ENCODE measurements at regions not wholly inside any gene's neighbourhood (a gene's known extent, or its start where the extent isn't known, plus 50 kb on each side); places are given as distances from the start of the nearest gene placed in this dataset.
"Not testable (repeated sequence)": the region's sequence is repeated elsewhere in the genome, so short reads cannot be mapped to it uniquely, and the experiment has no call there.

GRCh38 chr12:31906557-31907301, 52.5 kb upstream of the RESF1 start:
- Mint-ChIP-seq H3K27me3 (no peaks in the 10 kb centered on the region), H3K27ac (peak overlapping the region; percentile 18), H3K4me1 (peaks cover 7% of the 10 kb centered on the region), H3K4me3 (peak overlapping the region; percentile 3), H3K9me3 (peaks cover 36% of the 10 kb centered on the region), H3K36me3 (ENCODE audit: low read depth) (no peaks in the 10 kb centered on the region)
- peak; percentile 48 for ATAC-seq (replicated peaks)

DNA sequence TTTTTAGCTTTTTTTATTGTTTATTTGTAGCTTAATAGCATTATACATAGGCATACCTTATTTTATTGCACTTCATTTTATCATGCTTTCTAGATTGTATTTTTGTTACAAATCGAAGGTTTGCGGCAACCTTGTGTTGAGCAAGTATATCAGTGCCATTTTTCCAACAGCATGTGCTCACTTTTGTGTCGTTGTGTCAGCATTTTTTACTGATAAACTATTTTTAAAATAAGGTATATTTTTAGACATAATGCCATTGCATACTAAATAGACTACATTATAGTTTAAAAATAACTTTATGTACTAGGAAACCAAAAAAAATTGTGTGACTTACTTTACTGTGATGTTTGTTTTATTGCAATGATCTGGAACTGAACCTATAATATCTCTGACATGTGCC, 56.2 kb upstream of the RESF1 start:
- no peak overlapping the region for H3K27ac Mint-ChIP-seq
- no peak overlapping the region for H3K4me3 Mint-ChIP-seq
- ATAC-seq (replicated peaks), result no peak
- no peaks in the 10 kb centered on the region for H3K27me3 Mint-ChIP-seq
- no peaks in the 10 kb centered on the region for H3K36me3 Mint-ChIP-seq (ENCODE audit: low read depth)
- H3K9me3 Mint-ChIP-seq, result peaks cover 24% of the 10 kb centered on the region
- H3K4me1 Mint-ChIP-seq, result peaks cover 10% of the 10 kb centered on the region

- H3K36me3 Mint-ChIP-seq (ENCODE audit: low read depth), result peaks cover 24% of the 10 kb centered on the region
- ATAC-seq (replicated peaks), result no peak
- H3K9me3 Mint-ChIP-seq, result peaks cover 19% of the 10 kb centered on the region
- peaks cover 26% of the 10 kb centered on the region for H3K4me1 Mint-ChIP-seq
- H3K27me3 Mint-ChIP-seq, result no peaks in the 10 kb centered on the region
- peak overlapping the region; percentile 51 for H3K27ac Mint-ChIP-seq
- no peak overlapping the region for H3K4me3 Mint-ChIP-seq
These were observed 58.9 kb upstream of the RESF1 start for GRCh38 chr12:31900271-31900670.

DNA sequence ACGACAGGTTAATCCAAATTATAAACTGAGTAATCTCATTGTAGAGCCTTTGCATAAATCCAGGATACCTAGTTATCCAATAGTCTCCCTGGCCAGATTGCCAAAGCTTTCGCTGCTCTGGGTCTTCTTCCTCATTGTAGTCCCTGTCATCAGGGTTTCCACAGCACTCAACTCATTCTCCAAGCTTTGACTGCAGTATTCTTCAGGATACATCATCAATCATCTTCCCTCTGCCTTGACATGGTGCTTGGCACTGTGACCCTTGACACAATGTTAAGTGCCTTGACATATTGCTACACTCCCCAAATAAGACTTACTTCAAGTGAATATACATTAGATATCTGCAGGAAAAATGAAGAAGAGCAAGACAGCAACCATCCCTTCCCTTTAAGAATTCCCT, 60.1 kb upstream of the RESF1 start:
- H3K36me3 Mint-ChIP-seq (ENCODE audit: low read depth), result peaks cover 25% of the 10 kb centered on the region
- H3K9me3 Mint-ChIP-seq, result peaks cover 22% of the 10 kb centered on the region
- peaks cover 29% of the 10 kb centered on the region for H3K4me1 Mint-ChIP-seq
- no peaks in the 10 kb centered on the region for H3K27me3 Mint-ChIP-seq
- H3K4me3 Mint-ChIP-seq, result no peak overlapping the region
- peak overlapping the region; percentile 99 for H3K27ac Mint-ChIP-seq
- no peak for ATAC-seq (replicated peaks)

GRCh38 chr12:31897781-31898503, 61.3 kb upstream of the RESF1 start:
- peaks cover 25% of the 10 kb centered on the region for H3K36me3 Mint-ChIP-seq (ENCODE audit: low read depth)
- ATAC-seq (replicated peaks), result no peak
- peaks cover 27% of the 10 kb centered on the region for H3K9me3 Mint-ChIP-seq
- H3K27me3 Mint-ChIP-seq, result no peaks in the 10 kb centered on the region
- H3K27ac Mint-ChIP-seq, result peak overlapping the region; percentile 99
- peak overlapping the region; percentile 82 for H3K4me3 Mint-ChIP-seq
- H3K4me1 Mint-ChIP-seq, result peaks cover 29% of the 10 kb centered on the region

DNA sequence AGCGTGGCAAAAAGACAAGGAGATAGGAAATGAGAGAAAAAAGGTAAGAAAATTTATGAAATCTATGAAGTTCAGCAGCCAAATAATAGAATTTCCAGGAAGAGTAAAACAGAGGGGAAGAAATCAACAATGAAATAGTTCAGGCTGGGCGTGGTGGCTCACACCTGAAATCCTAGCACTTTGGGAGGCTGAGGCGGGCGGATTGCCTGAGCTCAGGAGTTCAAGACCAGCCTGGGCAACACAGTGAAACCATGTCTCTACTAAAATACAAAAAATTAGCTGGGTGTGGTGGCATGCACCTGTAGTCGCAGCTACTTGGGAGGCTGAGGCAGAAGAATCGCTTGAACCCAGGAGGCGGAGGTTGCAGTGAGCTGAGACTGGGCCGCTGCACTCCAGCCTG, 62.1 kb upstream of the RESF1 start:
- peaks cover 29% of the 10 kb centered on the region for H3K4me1 Mint-ChIP-seq
- H3K4me3 Mint-ChIP-seq, result peak overlapping the region; percentile 82

GRCh38 chr12:31896514-31897039, 62.6 kb upstream of the RESF1 start:
- H3K36me3 Mint-ChIP-seq (ENCODE audit: low read depth), result peaks cover 25% of the 10 kb centered on the region
- H3K9me3 Mint-ChIP-seq, result peaks cover 27% of the 10 kb centered on the region
- ATAC-seq (replicated peaks), result peak; percentile 95
- H3K27me3 Mint-ChIP-seq, result no peaks in the 10 kb centered on the region
- H3K4me1 Mint-ChIP-seq, result peaks cover 29% of the 10 kb centered on the region
- peak overlapping the region; percentile 82 for H3K4me3 Mint-ChIP-seq
- peak overlapping the region; percentile 99 for H3K27ac Mint-ChIP-seq

More for the DNA sequence above, 62.1 kb upstream of the RESF1 start:
- peaks cover 25% of the 10 kb centered on the region for H3K36me3 Mint-ChIP-seq (ENCODE audit: low read depth)
- peak overlapping the region; percentile 99 for H3K27ac Mint-ChIP-seq
- peaks cover 27% of the 10 kb centered on the region for H3K9me3 Mint-ChIP-seq
- H3K27me3 Mint-ChIP-seq; ATAC-seq (replicated peaks): not testable (repeated sequence)

GRCh38 chr12:31895449-31896150, 63.6 kb upstream of the RESF1 start:
- no peaks in the 10 kb centered on the region for H3K27me3 Mint-ChIP-seq
- peaks cover 27% of the 10 kb centered on the region for H3K9me3 Mint-ChIP-seq
- H3K27ac Mint-ChIP-seq, result peak overlapping the region; percentile 99
- H3K36me3 Mint-ChIP-seq (ENCODE audit: low read depth), result peaks cover 25% of the 10 kb centered on the region
- ATAC-seq (replicated peaks), result peak; percentile 2
- H3K4me3 Mint-ChIP-seq, result peak overlapping the region; percentile 82
- H3K4me1 Mint-ChIP-seq, result peaks cover 35% of the 10 kb centered on the region

GRCh38 chr12:31890295-31891285, 68.6 kb upstream of the RESF1 start:
- H3K4me3 Mint-ChIP-seq, result peak overlapping the region; percentile 69
- H3K9me3 Mint-ChIP-seq, result peaks cover 31% of the 10 kb centered on the region
- peak; percentile 54 for ATAC-seq (replicated peaks)
- peaks cover 26% of the 10 kb centered on the region for H3K4me1 Mint-ChIP-seq
- peak overlapping the region; percentile 68 for H3K27ac Mint-ChIP-seq
- no peaks in the 10 kb centered on the region for H3K27me3 Mint-ChIP-seq
- H3K36me3 Mint-ChIP-seq (ENCODE audit: low read depth), result peaks cover 5% of the 10 kb centered on the region

GRCh38 chr12:31887109-31887811, 72.0 kb upstream of the RESF1 start:
- Mint-ChIP-seq H3K4me1 (peaks cover 20% of the 10 kb centered on the region), H3K27me3 (no peaks in the 10 kb centered on the region), H3K4me3 (peak overlapping the region; percentile 5), H3K36me3 (ENCODE audit: low read depth) (no peaks in the 10 kb centered on the region), H3K27ac (peak overlapping the region; percentile 20), H3K9me3 (peaks cover 24% of the 10 kb centered on the region)
- ATAC-seq (replicated peaks), result no peak

DNA sequence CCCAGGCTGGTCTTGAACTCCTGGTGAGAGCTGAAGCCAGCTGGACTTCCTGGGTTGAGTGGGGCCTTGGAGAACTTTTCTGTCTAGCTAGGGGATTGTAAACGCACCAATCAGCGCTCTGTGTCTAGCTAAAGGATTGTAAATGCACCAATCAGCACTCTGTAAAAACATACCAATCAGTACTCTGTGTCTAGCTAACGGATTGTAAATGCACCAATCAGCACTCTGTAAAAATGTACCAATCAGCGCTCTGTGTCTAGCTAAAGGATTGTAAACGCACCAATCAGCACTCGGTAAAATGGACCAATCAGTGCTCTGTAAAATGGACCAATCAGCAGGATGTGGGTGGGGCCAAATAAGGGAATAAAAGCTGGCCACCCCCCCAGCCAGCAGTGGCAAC, 76.5 kb upstream of the RESF1 start:
- not testable (repeated sequence) for H3K27me3 Mint-ChIP-seq; H3K4me3 Mint-ChIP-seq; ATAC-seq (replicated peaks); H3K27ac Mint-ChIP-seq; H3K36me3 Mint-ChIP-seq (ENCODE audit: low read depth); H3K4me1 Mint-ChIP-seq
- peaks cover 14% of the 10 kb centered on the region for H3K9me3 Mint-ChIP-seq

GRCh38 chr12:31880340-31880739, 78.9 kb upstream of the RESF1 start:
- Mint-ChIP-seq H3K9me3 (peaks cover 5% of the 10 kb centered on the region), H3K36me3 (ENCODE audit: low read depth) (no peaks in the 10 kb centered on the region), H3K4me1 (peaks cover 1% of the 10 kb centered on the region), H3K27me3 (no peaks in the 10 kb centered on the region), H3K4me3 (no peak overlapping the region), H3K27ac (peak overlapping the region; percentile 8)
- no peak for ATAC-seq (replicated peaks)

DNA sequence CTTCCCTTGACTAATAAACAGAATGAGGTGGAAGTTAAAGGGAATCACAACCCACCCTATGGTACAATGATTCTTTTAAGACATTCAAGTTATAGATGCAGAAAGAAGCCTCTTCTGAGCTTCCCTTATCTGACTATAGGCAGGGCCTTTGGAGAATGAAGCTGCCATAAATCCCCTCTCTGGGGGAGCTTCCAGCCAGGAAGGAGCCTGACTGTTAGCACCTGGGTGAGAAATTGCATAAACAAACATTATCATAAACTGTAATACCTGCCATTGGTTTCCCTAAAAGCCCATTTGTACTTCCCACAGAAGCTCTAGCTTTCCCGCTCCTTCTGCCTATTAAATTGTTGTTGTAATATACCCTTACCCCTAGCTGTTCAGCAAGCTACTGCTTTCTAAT, 81.3 kb upstream of the RESF1 start:
- H3K27me3 Mint-ChIP-seq, result no peaks in the 10 kb centered on the region
- ATAC-seq (replicated peaks), result no peak
- H3K36me3 Mint-ChIP-seq (ENCODE audit: low read depth), result no peaks in the 10 kb centered on the region
- H3K4me1 Mint-ChIP-seq, result peaks cover 14% of the 10 kb centered on the region
- peak overlapping the region; percentile 41 for H3K27ac Mint-ChIP-seq
- H3K9me3 Mint-ChIP-seq, result peaks cover 4% of the 10 kb centered on the region
- no peak overlapping the region for H3K4me3 Mint-ChIP-seq
